Mesenchymal stem cell (in vitro differentiated cells and primary cell): ENCODE measurements at regions not wholly inside any gene's neighbourhood (a gene's known extent, or its start where the extent isn't known, plus 50 kb on each side); places are given as distances from the start of the nearest gene placed in this dataset.

ENCODE experiments used
- DNase-seq: peaks from one replicate; pipeline ENCODE4 v3.0.0-alpha.2; 2013
- H2AFZ ChIP-seq: one replicate; pipeline ENCODE4 v1.6.1; 2013; ENCODE audit warnings: low read depth, mild to moderate bottlenecking, control low read depth, inconsistent platforms, low read length, moderate library complexity
- H2AK5ac ChIP-seq: 2 replicates; pipeline ENCODE4 v1.6.1; 2013; ENCODE audit warnings: low read length, moderate library complexity, mild to moderate bottlenecking, inconsistent platforms; ENCODE audit not compliant: severe bottlenecking
- H2BK120ac ChIP-seq: one replicate; pipeline ENCODE4 v1.6.1; 2013; ENCODE audit warnings: low read depth, mild to moderate bottlenecking, inconsistent platforms, low read length, moderate library complexity
- H2BK12ac ChIP-seq, 2 experiments: one replicate each; pipeline ENCODE4 v1.6.1; 2013; ENCODE audit warnings: inconsistent platforms in 2 of 2, low read length in 2 of 2, mild to moderate bottlenecking in 2 of 2, moderate library complexity in 2 of 2, control low read depth in 1 of 2
- H2BK15ac ChIP-seq: one replicate; pipeline ENCODE4 v1.6.1; 2013; ENCODE audit warnings: mild to moderate bottlenecking, low read depth, inconsistent platforms; ENCODE audit not compliant: poor library complexity, severe bottlenecking
- H2BK5ac ChIP-seq: 2 replicates; pipeline ENCODE4 v1.6.1; 2013; ENCODE audit warnings: low read depth, mild to moderate bottlenecking, low read length, control low read depth, inconsistent platforms; ENCODE audit not compliant: poor library complexity, severe bottlenecking
- H3K14ac ChIP-seq, 2 experiments: one replicate each; pipeline ENCODE4 v1.6.1; 2013; ENCODE audit warnings: inconsistent platforms in 2 of 2, low read length in 2 of 2, control low read depth in 1 of 2, mild to moderate bottlenecking in 1 of 2, moderate library complexity in 1 of 2
- H3K18ac ChIP-seq, 2 experiments: one replicate each; pipeline ENCODE4 v1.6.1; 2013; ENCODE audit warnings: inconsistent platforms in 2 of 2, low read length in 2 of 2, control low read depth in 1 of 2, low read depth in 1 of 2, mild to moderate bottlenecking in 1 of 2
- H3K23ac ChIP-seq, 2 experiments: one replicate each; pipeline ENCODE4 v1.6.1; 2013; ENCODE audit warnings: inconsistent platforms in 2 of 2, low read length in 2 of 2, mild to moderate bottlenecking in 2 of 2, moderate library complexity in 2 of 2, control low read depth in 1 of 2
- H3K27ac ChIP-seq: 2 replicates; pipeline ENCODE4 v1.5.1; 2013; ENCODE audit warnings: mild to moderate bottlenecking, moderate library complexity, low read length, control low read depth, inconsistent platforms; ENCODE audit not compliant: poor library complexity, severe bottlenecking
- H3K27me3 ChIP-seq, 2 experiments: 2 replicates each; pipeline versions ENCODE4 v1.6.1 to v1.7.0; 2013; ENCODE audit warnings: low read length in 2 of 2, mild to moderate bottlenecking in 2 of 2, moderate library complexity in 2 of 2, control low read depth in 1 of 2, inconsistent platforms in 1 of 2; ENCODE audit not compliant: control insufficient read depth in 1 of 2, insufficient read depth in 1 of 2
- H3K36me3 ChIP-seq, 2 experiments: 2 replicates each; pipeline versions ENCODE4 v1.6.1 to v1.7.0; 2013; ENCODE audit warnings: low read length in 2 of 2, control low read depth in 1 of 2, inconsistent platforms in 1 of 2, low read depth in 1 of 2, mild to moderate bottlenecking in 1 of 2; ENCODE audit not compliant: insufficient read depth in 2 of 2, control insufficient read depth in 1 of 2
- H3K4ac ChIP-seq, 2 experiments: one replicate each; pipeline ENCODE4 v1.6.1; 2013; ENCODE audit warnings: inconsistent platforms in 2 of 2, low read length in 2 of 2, mild to moderate bottlenecking in 2 of 2, moderate library complexity in 2 of 2, control low read depth in 1 of 2, low read depth in 1 of 2
- H3K4me1 ChIP-seq: 2 replicates; pipeline ENCODE4 v1.6.1; 2013; ENCODE audit warnings: low read depth, low read length, control low read depth; ENCODE audit not compliant: control insufficient read depth, insufficient read depth
- H3K4me2 ChIP-seq: 2 replicates; pipeline ENCODE4 v1.6.1; 2013; ENCODE audit warnings: low read length, mild to moderate bottlenecking, inconsistent platforms; ENCODE audit not compliant: poor library complexity, severe bottlenecking
- H3K4me3 ChIP-seq, 2 experiments: 2 replicates each; pipeline versions ENCODE4 v1.5.1 to v1.7.0; 2013; ENCODE audit warnings: low read length in 2 of 2, mild to moderate bottlenecking in 2 of 2, control low read depth in 1 of 2, low read depth in 1 of 2; ENCODE audit not compliant: insufficient read depth in 1 of 2
- H3K79me1 ChIP-seq: replicated peaks from 2 replicates; pipeline ENCODE4 v1.6.1; 2013; ENCODE audit warnings: mild to moderate bottlenecking, control low read depth, low read length, inconsistent platforms; ENCODE audit not compliant: poor library complexity, severe bottlenecking
- H3K9ac ChIP-seq: 2 replicates; pipeline ENCODE4 v1.7.0; 2013; ENCODE audit warnings: mild to moderate bottlenecking, low read length, moderate library complexity
- H3K9me3 ChIP-seq: 2 replicates; pipeline ENCODE4 v1.7.0; 2013; ENCODE audit warnings: mild to moderate bottlenecking, low read length; ENCODE audit not compliant: control insufficient read depth
- H4K8ac ChIP-seq: one replicate; pipeline ENCODE4 v1.6.1; 2013; ENCODE audit warnings: inconsistent platforms, mild to moderate bottlenecking, low read length, moderate library complexity
- H4K91ac ChIP-seq: one replicate; pipeline ENCODE4 v1.6.1; 2013; ENCODE audit warnings: mild to moderate bottlenecking, low read length, inconsistent platforms
- WGBS: methylation state at CpG from one replicate; pipeline ENCODE4 v1.1.7; 2013; ENCODE audit warnings: mixed read lengths; 5-methylcytosine and 5-hydroxymethylcytosine counted together

DNA sequence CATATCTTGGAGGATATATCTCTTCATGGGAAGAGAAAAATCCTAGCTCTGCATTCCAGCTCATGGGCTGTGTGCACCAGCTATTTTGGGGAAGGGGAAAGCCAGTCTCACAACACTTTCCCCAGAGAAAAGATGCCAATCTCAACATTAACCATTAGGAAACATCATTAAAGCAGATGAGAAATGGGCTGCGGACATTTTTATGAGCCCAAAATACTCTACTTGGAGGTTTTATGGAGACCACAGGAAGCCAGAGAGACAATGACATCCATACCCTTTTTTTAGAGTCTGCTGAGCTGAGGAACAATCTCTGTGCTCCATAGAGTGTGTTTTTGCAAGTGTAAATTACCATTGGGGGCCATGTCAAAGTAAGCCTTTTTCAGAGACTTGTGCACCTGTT, 213.7 kb downstream of the TRIB2 start:
- Histone ChIP-seq H4K8ac (no peak overlapping the region), H3K4me1 (no peaks in the 10 kb centered on the region), H2AK5ac (no peak overlapping the region), H3K27me3 (no peaks in the 10 kb centered on the region), H3K4me3 (no peak overlapping the region), H3K14ac (no peak overlapping the region), H3K4me2 (no peak overlapping the region), H2BK5ac (no peak overlapping the region), H3K4ac (peak overlapping the region in 1 of 2 experiments; percentile 24), H2AFZ (no peak overlapping the region), H4K91ac (no peak overlapping the region), H3K23ac (no peak overlapping the region), H3K36me3 (no peaks in the 10 kb centered on the region), H3K79me1 (no peaks in the 10 kb centered on the region), H2BK12ac (peak overlapping the region in 1 of 2 experiments; percentile 42), H3K18ac (peak overlapping the region; percentile 40 to 45), H2BK120ac (no peak overlapping the region), H2BK15ac (no peak overlapping the region), H3K9ac (no peak overlapping the region), H3K27ac (no peak overlapping the region), H3K9me3 (no peaks in the 10 kb centered on the region)
- DNase-seq = peak; percentile 39
- WGBS = 60% methylated on average over 1 of the region's 1 CpG

DNA sequence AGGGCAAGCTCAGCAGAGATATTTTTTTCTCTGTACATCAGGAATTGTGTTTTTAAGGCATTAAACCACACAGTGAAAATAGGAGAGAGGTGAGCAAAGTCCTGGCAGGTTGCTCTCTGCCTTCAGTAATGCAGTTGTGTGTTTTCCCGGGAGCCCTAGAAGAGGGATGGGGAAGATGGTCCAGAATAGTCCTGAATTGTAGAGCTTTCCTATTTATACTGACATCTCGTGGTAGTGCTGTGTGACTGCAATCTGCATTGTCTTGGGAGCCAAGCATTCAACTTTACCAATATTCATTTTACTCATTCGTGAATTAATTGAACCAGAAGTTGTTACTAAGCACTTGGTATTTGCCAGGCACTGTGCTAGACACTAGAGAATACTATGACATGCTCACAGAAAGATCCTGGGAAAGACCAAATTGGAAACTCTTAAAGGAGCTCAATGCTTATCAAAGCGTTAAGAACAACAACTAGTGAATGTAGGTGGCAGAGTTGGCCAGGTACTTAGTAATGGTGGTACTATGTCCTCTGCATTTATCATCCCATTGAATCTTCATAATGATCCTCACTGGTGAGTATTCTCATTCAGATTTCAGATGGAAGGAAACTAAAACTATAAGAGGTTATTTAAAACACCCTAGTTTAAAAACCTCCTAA, 214.6 kb downstream of the TRIB2 start:
- H4K8ac ChIP-seq = no peak overlapping the region
- peak overlapping the region; percentile 22 for H2BK120ac ChIP-seq
- no peak overlapping the region for H2BK15ac ChIP-seq
- H3K4me3 ChIP-seq = no peak overlapping the region
- no peak overlapping the region for H2AK5ac ChIP-seq
- H3K4me2 ChIP-seq = no peak overlapping the region
- no peak overlapping the region for H3K14ac ChIP-seq
- no peak overlapping the region for H3K23ac ChIP-seq
- no peak overlapping the region for H2AFZ ChIP-seq
- no peaks in the 10 kb centered on the region for H3K79me1 ChIP-seq
- no peaks in the 10 kb centered on the region for H3K36me3 ChIP-seq
- H3K9ac ChIP-seq = no peak overlapping the region
- peaks cover 3% of the 10 kb centered on the region for H3K4me1 ChIP-seq
- H3K27ac ChIP-seq = no peak overlapping the region
- no peak overlapping the region for H4K91ac ChIP-seq
- peak overlapping the region; percentile 49 to 63 for H2BK12ac ChIP-seq
- peak; percentile 68 for DNase-seq
- no peaks in the 10 kb centered on the region for H3K9me3 ChIP-seq
- WGBS = 25% methylated on average over 4 of the region's 4 CpGs
- H3K27me3 ChIP-seq = no peaks in the 10 kb centered on the region
- no peak overlapping the region for H2BK5ac ChIP-seq
- peak overlapping the region in 1 of 2 experiments; percentile 37 for H3K18ac ChIP-seq
- peak overlapping the region in 1 of 2 experiments; percentile 84 for H3K4ac ChIP-seq

DNA sequence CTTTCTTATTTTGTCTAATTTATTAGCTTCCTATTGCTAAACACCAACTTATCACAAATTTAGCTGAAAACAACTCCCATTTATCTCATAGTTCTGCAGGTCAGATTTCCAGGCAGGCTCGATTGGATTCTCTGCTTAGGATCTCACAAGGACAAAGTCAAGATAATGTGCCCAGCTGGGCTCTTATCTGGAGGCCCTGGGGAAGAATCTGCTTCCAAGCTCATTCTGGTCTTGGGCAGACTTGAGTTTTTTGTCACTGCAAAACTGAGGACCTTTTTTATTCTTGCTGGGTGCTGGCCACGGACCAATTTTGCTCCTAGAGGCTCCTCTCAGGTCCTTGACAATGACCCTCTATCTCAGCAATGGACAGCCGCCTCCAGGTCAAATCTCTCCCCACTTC, 215.5 kb downstream of the TRIB2 start:
- peak; percentile 33 for DNase-seq
- H3K4me1 ChIP-seq = peaks cover 3% of the 10 kb centered on the region
- no peak overlapping the region for H3K9ac ChIP-seq
- no peaks in the 10 kb centered on the region for H3K36me3 ChIP-seq
- H2AK5ac ChIP-seq = no peak overlapping the region
- peak overlapping the region; percentile 23 for H2BK120ac ChIP-seq
- no peak overlapping the region for H3K4me3 ChIP-seq
- H2AFZ ChIP-seq = no peak overlapping the region
- H3K27ac ChIP-seq = no peak overlapping the region
- no peak overlapping the region for H2BK5ac ChIP-seq
- H3K18ac ChIP-seq = no peak overlapping the region
- H3K14ac ChIP-seq = no peak overlapping the region
- H3K23ac ChIP-seq = no peak overlapping the region
- no peaks in the 10 kb centered on the region for H3K79me1 ChIP-seq
- H4K8ac ChIP-seq = no peak overlapping the region
- H2BK12ac ChIP-seq = no peak overlapping the region
- H3K4ac ChIP-seq = peak overlapping the region in 1 of 2 experiments; percentile 67
- WGBS = 63% methylated on average over 3 of the region's 3 CpGs
- no peaks in the 10 kb centered on the region for H3K9me3 ChIP-seq
- no peaks in the 10 kb centered on the region for H3K27me3 ChIP-seq
- H2BK15ac ChIP-seq = no peak overlapping the region
- H3K4me2 ChIP-seq = no peak overlapping the region
- no peak overlapping the region for H4K91ac ChIP-seq

DNA sequence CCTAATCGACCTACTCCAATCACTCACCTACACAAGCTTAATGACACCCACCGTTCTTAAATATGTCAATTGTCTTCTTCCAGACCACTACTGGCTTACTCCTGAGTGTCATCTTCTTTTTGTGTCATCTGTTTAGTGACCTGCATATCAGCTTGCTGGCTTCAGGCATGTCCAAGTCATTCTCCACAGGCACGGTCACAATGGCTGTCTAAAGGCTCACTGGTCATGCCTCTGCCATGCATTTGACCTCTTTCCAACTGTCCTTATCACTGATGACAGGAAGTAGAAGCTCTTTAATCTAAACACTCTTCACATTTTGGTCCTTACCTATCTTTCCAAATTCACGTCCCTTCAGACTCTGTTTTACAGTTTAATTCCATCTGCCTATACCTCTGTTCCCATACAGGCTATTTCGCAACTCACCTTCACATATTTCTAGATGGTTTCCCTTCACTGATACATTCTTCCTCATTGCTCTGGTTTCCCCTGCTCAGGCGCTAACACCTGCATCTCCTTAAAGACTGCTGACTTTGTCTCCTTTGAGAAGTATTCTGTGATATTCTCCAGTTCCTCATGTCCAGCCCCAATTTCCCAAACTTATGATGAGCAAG, 217.5 kb downstream of the TRIB2 start:
- Histone ChIP-seq H3K23ac (no peak overlapping the region), H3K14ac (peak overlapping the region in 1 of 2 experiments; percentile 44), H3K4me1 (peaks cover 3% of the 10 kb centered on the region), H4K91ac (no peak overlapping the region), H3K27ac (no peak overlapping the region), H3K9ac (no peak overlapping the region), H3K9me3 (no peaks in the 10 kb centered on the region), H2BK15ac (peak overlapping the region; percentile 38), H3K4me2 (no peak overlapping the region), H3K4ac (peak overlapping the region in 1 of 2 experiments; percentile 1), H4K8ac (no peak overlapping the region), H3K27me3 (no peaks in the 10 kb centered on the region), H2AK5ac (no peak overlapping the region), H3K79me1 (no peaks in the 10 kb centered on the region), H2BK120ac (no peak overlapping the region), H2BK12ac (peak overlapping the region in 1 of 2 experiments; percentile 42), H2BK5ac (no peak overlapping the region), H3K18ac (peak overlapping the region in 1 of 2 experiments; percentile 13), H3K36me3 (no peaks in the 10 kb centered on the region), H2AFZ (no peak overlapping the region), H3K4me3 (no peak overlapping the region)
- 93% methylated on average over 6 of the region's 6 CpGs for WGBS
- DNase-seq = no peak
